AG04450 (cell line): ENCODE measurements at regions not wholly inside any gene's neighbourhood (a gene's known extent, or its start where the extent isn't known, plus 50 kb on each side); places are given as distances from the start of the nearest gene placed in this dataset.

ENCODE experiments used
- CTCF ChIA-PET: fragments of 300-600, 350-600 bp; formaldehyde crosslinking; extraction: SDS; loops from one replicate; lab custom pipeline; 2022; ENCODE audit warnings: antibody characterized with exemption, inconsistent platforms; lab: Charles Lee
- POLR2A ChIA-PET: fragments of 350-600 bp; formaldehyde crosslinking; extraction: SDS; loops from one replicate; lab custom pipeline; 2021; ENCODE audit warnings: antibody characterized with exemption, inconsistent platforms; lab: Yijun Ruan, JAX
- DNase-seq: peaks from one replicate; pipeline ENCODE4 v3.0.0-alpha.2; 2011; ENCODE audit warnings: low read depth, low spot score
- H3K27ac ChIP-seq: one replicate; pipeline ENCODE4 v1.5.1; 2012; ENCODE audit warnings: low read depth, low read length, control low read depth
- H3K27me3 ChIP-seq: one replicate; pipeline ENCODE4 v1.6.0; 2012; ENCODE audit warnings: low read length; ENCODE audit not compliant: control insufficient read depth, insufficient read depth
- H3K4me3 ChIP-seq: 2 replicates; pipeline ENCODE4 v1.5.1; 2011; ENCODE audit warnings: mild to moderate bottlenecking, low read depth, low read length, control low read depth
- H3K9me3 ChIP-seq: 2 replicates; pipeline ENCODE4 v1.5.1; 2012; ENCODE audit warnings: low read length; ENCODE audit not compliant: control insufficient read depth, insufficient read depth
- CTCF ChIP-seq: IDR thresholded peaks from 2 replicates; pipeline ENCODE4 v1.5.1; 2011; ENCODE audit warnings: low read depth, low read length, control low read depth, inconsistent platforms

GRCh38 chr7:41117431-41117830, 585.5 kb downstream of the INHBA start:
- Histone ChIP-seq H3K4me3 (no peak overlapping the region), H3K27ac (no peak overlapping the region), H3K9me3 (no peaks in the 10 kb centered on the region), H3K27me3 (no peaks in the 10 kb centered on the region)
- ChIA-PET POLR2A (no interaction called here), CTCF (interaction anchor here (0.7 kb wide), 1 partner anchor 13 kb away, joined by 3 read pairs; no protein-coding TSS in a partner anchor)
- TF ChIP-seq CTCF = no peak
- no peak for DNase-seq

- CTCF ChIA-PET = interaction anchor here (0.7 to 0.9 kb wide), 2 partner anchors 14 to 589 kb away, joined by 3 read pairs; no protein-coding TSS in a partner anchor
- POLR2A ChIA-PET = no interaction called here
- TF ChIP-seq CTCF = no peak
- Histone ChIP-seq H3K27ac (no peak overlapping the region), H3K27me3 (no peaks in the 10 kb centered on the region), H3K9me3 (no peaks in the 10 kb centered on the region), H3K4me3 (no peak overlapping the region)
- no peak for DNase-seq
Measured at GRCh38 chr7:41116817-41117216, 586.1 kb downstream of the INHBA start.

- no peak for TF ChIP-seq CTCF
- no peak overlapping the region for H3K27ac ChIP-seq
- ChIA-PET CTCF (interaction anchor here (0.9 kb wide), 1 partner anchor 589 kb away, joined by 3 read pairs; no protein-coding TSS in a partner anchor), POLR2A (no interaction called here)
- H3K27me3 ChIP-seq = no peaks in the 10 kb centered on the region
- H3K4me3 ChIP-seq = no peak overlapping the region
- DNase-seq = no peak
- no peaks in the 10 kb centered on the region for H3K9me3 ChIP-seq
Measured at GRCh38 chr7:41116337-41116736, 586.6 kb downstream of the INHBA start.

- TF ChIP-seq CTCF = no peak
- CTCF ChIA-PET = interaction anchor here (0.9 kb wide), 1 partner anchor 351 kb away, joined by 3 read pairs; no protein-coding TSS in a partner anchor
- H3K27me3 ChIP-seq = no peaks in the 10 kb centered on the region
- H3K27ac ChIP-seq = no peak overlapping the region
- no peak for DNase-seq
- H3K9me3 ChIP-seq = no peaks in the 10 kb centered on the region
- POLR2A ChIA-PET = no interaction called here
- H3K4me3 ChIP-seq = no peak overlapping the region
Measured at GRCh38 chr7:41114691-41115090, 588.2 kb downstream of the INHBA start.

- ChIA-PET CTCF (interaction anchor here (0.9 kb wide), 1 partner anchor 350 kb away, joined by 3 read pairs; no protein-coding TSS in a partner anchor), POLR2A (no interaction called here)
- Histone ChIP-seq H3K27ac (no peak overlapping the region), H3K4me3 (no peak overlapping the region), H3K27me3 (no peaks in the 10 kb centered on the region), H3K9me3 (no peaks in the 10 kb centered on the region)
- peak; percentile 78 for DNase-seq
- TF ChIP-seq CTCF = no peak
Measured at GRCh38 chr7:41114131-41114530, 588.8 kb downstream of the INHBA start.
